Fibroblast of pulmonary artery (primary cell): ENCODE measurements at regions not wholly inside any gene's neighbourhood (a gene's known extent, or its start where the extent isn't known, plus 50 kb on each side); places are given as distances from the start of the nearest gene placed in this dataset.
A peak's percentile ranks its signal among the peaks of the same experiment; 100 is the strongest.
"Not testable (repeated sequence)": the region's sequence is repeated elsewhere in the genome, so short reads cannot be mapped to it uniquely, and the experiment has no call there.

Experiments
- DNase-seq: peaks from one replicate; pipeline ENCODE4 v3.0.0-alpha.2; 2010; ENCODE audit warnings: low read depth
- H3K4me3 ChIP-seq: replicated peaks from 2 replicates; pipeline ENCODE4 v1.5.1; 2011; ENCODE audit warnings: low read depth, mild to moderate bottlenecking, control low read depth, low read length, moderate library complexity
- TF ChIP-seq, protein P1 (sequence below): IDR thresholded peaks from 2 replicates; pipeline ENCODE4 v1.5.1; 2011; ENCODE audit warnings: mild to moderate bottlenecking, control low read depth, low read length, inconsistent platforms; ENCODE audit errors: missing control alignments

GRCh38 chrX:145393702-145394235 lies 146.5 kb downstream of the SPANXN1 start:
- TF ChIP-seq, protein P1, sequence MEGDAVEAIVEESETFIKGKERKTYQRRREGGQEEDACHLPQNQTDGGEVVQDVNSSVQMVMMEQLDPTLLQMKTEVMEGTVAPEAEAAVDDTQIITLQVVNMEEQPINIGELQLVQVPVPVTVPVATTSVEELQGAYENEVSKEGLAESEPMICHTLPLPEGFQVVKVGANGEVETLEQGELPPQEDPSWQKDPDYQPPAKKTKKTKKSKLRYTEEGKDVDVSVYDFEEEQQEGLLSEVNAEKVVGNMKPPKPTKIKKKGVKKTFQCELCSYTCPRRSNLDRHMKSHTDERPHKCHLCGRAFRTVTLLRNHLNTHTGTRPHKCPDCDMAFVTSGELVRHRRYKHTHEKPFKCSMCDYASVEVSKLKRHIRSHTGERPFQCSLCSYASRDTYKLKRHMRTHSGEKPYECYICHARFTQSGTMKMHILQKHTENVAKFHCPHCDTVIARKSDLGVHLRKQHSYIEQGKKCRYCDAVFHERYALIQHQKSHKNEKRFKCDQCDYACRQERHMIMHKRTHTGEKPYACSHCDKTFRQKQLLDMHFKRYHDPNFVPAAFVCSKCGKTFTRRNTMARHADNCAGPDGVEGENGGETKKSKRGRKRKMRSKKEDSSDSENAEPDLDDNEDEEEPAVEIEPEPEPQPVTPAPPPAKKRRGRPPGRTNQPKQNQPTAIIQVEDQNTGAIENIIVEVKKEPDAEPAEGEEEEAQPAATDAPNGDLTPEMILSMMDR: no peak
- no peak for DNase-seq
- no peak overlapping the region for H3K4me3 ChIP-seq

DNA sequence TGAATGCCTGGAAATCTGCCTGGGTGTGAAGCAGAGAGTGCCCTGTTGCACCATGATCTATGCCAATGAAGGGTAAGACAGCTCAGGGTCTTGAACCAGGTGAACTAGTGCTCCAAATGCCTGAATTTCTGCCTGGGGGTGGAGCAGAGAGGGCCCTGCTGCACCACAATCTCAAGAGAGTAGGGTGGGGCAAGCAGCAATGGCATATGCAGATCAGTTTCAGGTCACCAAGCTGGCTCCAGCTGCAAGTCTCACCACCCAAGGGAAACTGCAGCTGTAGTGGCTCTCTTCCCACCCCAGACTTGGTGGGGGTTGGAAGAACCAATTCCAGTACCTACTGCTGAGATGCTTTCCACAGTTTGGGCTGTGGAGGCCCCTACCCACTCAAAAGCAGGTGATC lies 147.0 kb downstream of the SPANXN1 start:
- TF ChIP-seq, protein P1: no peak
- no peak for DNase-seq
- no peak overlapping the region for H3K4me3 ChIP-seq

DNA sequence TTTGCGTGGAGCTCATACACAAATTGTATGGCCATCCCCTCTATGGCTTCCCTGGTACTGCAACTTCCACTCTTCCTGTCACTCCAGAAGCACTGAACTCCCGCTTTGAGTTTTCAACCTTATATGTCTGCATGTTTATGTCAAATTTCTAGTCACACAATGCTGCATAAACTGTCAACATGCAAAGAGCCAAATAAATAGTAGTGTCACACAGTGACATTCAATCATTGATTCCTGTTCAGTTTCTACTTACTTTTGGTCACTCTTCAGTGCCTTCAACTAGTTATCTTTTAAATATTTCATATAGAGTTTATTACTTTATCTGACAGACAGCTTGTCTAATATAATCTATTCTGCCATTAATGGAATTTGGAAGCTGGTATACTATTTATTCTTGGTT lies 149.3 kb downstream of the SPANXN1 start:
- TF ChIP-seq, protein P1: no peak
- DNase-seq: no peak

DNA sequence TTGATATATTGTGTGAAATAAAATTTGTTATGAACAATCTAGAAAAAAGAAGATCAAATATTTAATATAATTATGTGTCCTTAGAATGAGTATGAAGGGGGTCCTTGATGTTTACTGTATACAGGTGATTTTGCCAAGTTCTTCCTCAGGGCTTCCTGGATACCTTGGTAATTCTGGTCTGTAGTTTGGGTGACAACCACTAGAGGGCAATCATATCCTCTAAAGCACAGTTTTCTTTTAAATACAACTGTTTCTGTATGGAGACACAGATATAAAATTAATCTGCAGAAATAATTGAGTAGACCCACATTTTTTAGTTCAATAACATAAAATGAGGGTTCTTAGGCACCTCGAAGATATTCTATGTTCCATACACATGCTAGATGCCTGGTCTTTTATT lies 157.7 kb downstream of the SPANXN1 start:
- H3K4me3 ChIP-seq: no peak overlapping the region
- TF ChIP-seq, protein P1: peak; percentile 40
- peak; percentile 7 for DNase-seq

More for the DNA sequence above, 149.3 kb downstream of the SPANXN1 start:
- no peak overlapping the region for H3K4me3 ChIP-seq

- no peak for DNase-seq
- no peak overlapping the region for H3K4me3 ChIP-seq
- TF ChIP-seq, protein P1: no peak
These were observed 163.3 kb downstream of the SPANXN1 start for GRCh38 chrX:145410622-145411021.

GRCh38 chrX:145436211-145436610 lies 188.9 kb downstream of the SPANXN1 start:
- DNase-seq, H3K4me3 ChIP-seq: not testable (repeated sequence)

GRCh38 chrX:145464650-145465049 lies 217.3 kb downstream of the SPANXN1 start:
- DNase-seq: no peak
- H3K4me3 ChIP-seq: no peak overlapping the region
- TF ChIP-seq, protein P1: no peak

DNA sequence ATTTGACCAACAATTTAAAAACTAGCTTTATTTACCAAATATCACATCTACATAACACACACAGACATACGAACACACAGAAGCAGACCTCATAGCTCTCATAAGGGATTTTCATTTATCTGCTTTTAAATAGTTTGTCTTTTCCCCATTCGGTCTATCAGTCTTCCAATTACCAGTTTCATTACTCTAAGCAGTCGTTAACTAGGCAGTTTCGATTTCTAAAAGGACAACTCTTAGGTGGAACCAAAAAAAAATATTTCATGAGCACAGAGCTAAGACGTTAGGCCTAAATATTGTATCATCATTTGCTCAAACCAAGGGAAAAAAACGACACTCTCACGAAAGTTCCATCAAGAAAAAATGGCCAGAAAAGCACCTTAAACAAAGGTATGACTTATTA lies 228.4 kb downstream of the SPANXN1 start:
- TF ChIP-seq, protein P1: no peak
- no peak overlapping the region for H3K4me3 ChIP-seq
- DNase-seq: no peak
